Neural progenitor cell (in vitro differentiated cells): ENCODE measurements at regions not wholly inside any gene's neighbourhood (a gene's known extent, or its start where the extent isn't known, plus 50 kb on each side); places are given as distances from the start of the nearest gene placed in this dataset.

Experiments used
- EZH2 ChIP-seq: fragments of 200-600 bp; sonication (generic); IDR thresholded peaks from 2 replicates; pipeline ENCODE4 v1.6.1; 2017; ENCODE audit warnings: antibody characterized with exemption, mild to moderate bottlenecking, moderate library complexity
- TF ChIP-seq, protein P1 (sequence below): fragments of 200-600 bp; sonication (generic); IDR thresholded peaks from 2 replicates; pipeline ENCODE4 v1.5.1; 2017; ENCODE audit warnings: antibody characterized with exemption, mild to moderate bottlenecking

DNA sequence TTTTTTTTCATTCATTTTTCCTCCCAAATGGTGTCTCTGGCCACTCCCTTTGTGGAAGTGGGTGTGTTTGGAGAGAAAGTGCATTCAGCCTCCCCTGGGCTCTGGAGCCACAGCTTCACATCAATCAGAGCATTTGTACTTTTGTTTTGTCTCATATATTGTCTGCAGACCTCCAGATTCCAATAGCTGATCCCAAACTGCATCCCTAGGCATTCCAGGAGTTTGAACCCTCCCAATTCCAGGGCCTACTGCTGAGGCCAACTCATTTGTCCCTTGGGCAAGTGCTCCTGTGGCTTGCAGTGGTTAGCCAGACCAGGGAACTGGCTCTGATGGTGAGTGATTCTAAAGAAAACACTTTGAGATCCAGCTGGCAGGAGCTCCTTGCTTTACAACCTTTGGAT is 163.3 kb downstream of the IPMK start:
- TF ChIP-seq, protein P1, sequence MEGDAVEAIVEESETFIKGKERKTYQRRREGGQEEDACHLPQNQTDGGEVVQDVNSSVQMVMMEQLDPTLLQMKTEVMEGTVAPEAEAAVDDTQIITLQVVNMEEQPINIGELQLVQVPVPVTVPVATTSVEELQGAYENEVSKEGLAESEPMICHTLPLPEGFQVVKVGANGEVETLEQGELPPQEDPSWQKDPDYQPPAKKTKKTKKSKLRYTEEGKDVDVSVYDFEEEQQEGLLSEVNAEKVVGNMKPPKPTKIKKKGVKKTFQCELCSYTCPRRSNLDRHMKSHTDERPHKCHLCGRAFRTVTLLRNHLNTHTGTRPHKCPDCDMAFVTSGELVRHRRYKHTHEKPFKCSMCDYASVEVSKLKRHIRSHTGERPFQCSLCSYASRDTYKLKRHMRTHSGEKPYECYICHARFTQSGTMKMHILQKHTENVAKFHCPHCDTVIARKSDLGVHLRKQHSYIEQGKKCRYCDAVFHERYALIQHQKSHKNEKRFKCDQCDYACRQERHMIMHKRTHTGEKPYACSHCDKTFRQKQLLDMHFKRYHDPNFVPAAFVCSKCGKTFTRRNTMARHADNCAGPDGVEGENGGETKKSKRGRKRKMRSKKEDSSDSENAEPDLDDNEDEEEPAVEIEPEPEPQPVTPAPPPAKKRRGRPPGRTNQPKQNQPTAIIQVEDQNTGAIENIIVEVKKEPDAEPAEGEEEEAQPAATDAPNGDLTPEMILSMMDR = no peak
- TF ChIP-seq EZH2 = no peak
